GM12865 (cell line): ENCODE measurements at regions not wholly inside any gene's neighbourhood (a gene's known extent, or its start where the extent isn't known, plus 50 kb on each side); places are given as distances from the start of the nearest gene placed in this dataset.

Source experiments
- DNase-seq: peaks from one replicate; pipeline ENCODE4 v3.0.0; 2010; ENCODE audit warnings: low read depth
- H3K4me3 ChIP-seq: 2 replicates; pipeline ENCODE4 v1.5.1; 2011; ENCODE audit warnings: mild to moderate bottlenecking, low read depth, low read length, control low read depth
- CTCF ChIP-seq: IDR thresholded peaks from 2 replicates; pipeline ENCODE4 v1.5.1; 2011; ENCODE audit warnings: low read length, control low read depth, low read depth, inconsistent platforms; ENCODE audit not compliant: insufficient read depth; ENCODE audit errors: missing control alignments

- no peak overlapping the region for H3K4me3 ChIP-seq
- DNase-seq = no peak
- TF ChIP-seq CTCF = no peak
Observed at GRCh38 chr2:150307258-150307657, 180.2 kb downstream of the RND3 start.

- no peak overlapping the region for H3K4me3 ChIP-seq
- no peak for DNase-seq
- no peak for TF ChIP-seq CTCF
Observed at GRCh38 chr2:150303281-150303680, 184.2 kb downstream of the RND3 start.

- TF ChIP-seq CTCF = no peak
- DNase-seq = no peak
- H3K4me3 ChIP-seq = no peak overlapping the region
Observed at GRCh38 chr2:150298571-150299305, 188.7 kb downstream of the RND3 start.

GRCh38 chr2:150296770-150297546 is 190.5 kb downstream of the RND3 start:
- no peak for TF ChIP-seq CTCF
- DNase-seq = no peak
- no peak overlapping the region for H3K4me3 ChIP-seq

GRCh38 chr2:150295544-150295943 is 191.9 kb downstream of the RND3 start:
- H3K4me3 ChIP-seq = no peak overlapping the region
- no peak for TF ChIP-seq CTCF
- no peak for DNase-seq

- TF ChIP-seq CTCF = no peak
- no peak overlapping the region for H3K4me3 ChIP-seq
- DNase-seq = no peak
Observed at GRCh38 chr2:150293771-150294170, 193.7 kb downstream of the RND3 start.
